HepG2 (cell line): ENCODE measurements at regions not wholly inside any gene's neighbourhood (a gene's known extent, or its start where the extent isn't known, plus 50 kb on each side); places are given as distances from the start of the nearest gene placed in this dataset.

Source experiments
- ATF1 ChIP-seq: IDR thresholded peaks from 2 replicates; pipeline ENCODE4 v1.6.1; 2016; ENCODE audit warnings: mild to moderate bottlenecking, control low read depth
- BHLHE40 ChIP-seq: IDR thresholded peaks from 2 replicates; pipeline ENCODE4 v1.6.1; 2011; ENCODE audit warnings: low read length, improper control_type of control experiment
- CBX5 ChIP-seq: sonication (generic); formaldehyde crosslinking; IDR thresholded peaks from 2 replicates; pipeline ENCODE4 v1.4.0; 2020; ENCODE audit warnings: missing genetic modification reagents, borderline replicate concordance
- CHD4 ChIP-seq: fragments of 200-600 bp; sonication (generic); IDR thresholded peaks from 2 replicates; pipeline ENCODE4 v1.7.0; 2017; ENCODE audit warnings: mild to moderate bottlenecking, low read length, borderline replicate concordance
- CREM ChIP-seq, 2 experiments: sonication (generic) in 1 of 2; formaldehyde crosslinking in 1 of 2; IDR thresholded peaks; 2 replicates each; pipeline versions ENCODE4 v1.4.0 to v1.6.1; 2016 to 2020; ENCODE audit warnings: antibody characterized with exemption in 1 of 2, mild to moderate bottlenecking in 1 of 2, missing genetic modification reagents in 1 of 2
- HNRNPL ChIP-seq: fragments of 200-400 bp; formaldehyde crosslinking; IDR thresholded peaks from 2 replicates; pipeline ENCODE4 v1.6.1; 2017; ENCODE audit warnings: mild to moderate bottlenecking, low read depth, low read length
- MATR3 ChIP-seq: sonication (generic); formaldehyde crosslinking; IDR thresholded peaks from 2 replicates; pipeline ENCODE4 v1.4.0; 2020; ENCODE audit warnings: missing genetic modification reagents
- MEIS1 ChIP-seq: sonication (generic); formaldehyde crosslinking; IDR thresholded peaks from 2 replicates; pipeline ENCODE4 v1.9.0; 2021; ENCODE audit warnings: mild to moderate bottlenecking, missing genetic modification reagents, moderate library complexity, borderline replicate concordance
- POLR2A ChIP-seq, 2 experiments: IDR thresholded peaks; 2 replicates each; pipeline ENCODE4 v1.6.1; 2011; ENCODE audit warnings: low read depth in 2 of 2, low read length in 2 of 2, mild to moderate bottlenecking in 1 of 2, moderate library complexity in 1 of 2; ENCODE audit not compliant: insufficient read depth in 1 of 2
- TAF1 ChIP-seq: sonication (generic); formaldehyde crosslinking; IDR thresholded peaks from 2 replicates; pipeline ENCODE4 v1.4.0; 2020; ENCODE audit warnings: missing genetic modification reagents
- ZNF331 ChIP-seq: sonication (generic); formaldehyde crosslinking; IDR thresholded peaks from 2 replicates; pipeline ENCODE4 v1.4.0; 2020; ENCODE audit warnings: missing genetic modification reagents
- ZNF383 ChIP-seq: sonication (generic); formaldehyde crosslinking; IDR thresholded peaks from 2 replicates; pipeline ENCODE4 v1.4.0; 2020; ENCODE audit warnings: missing genetic modification reagents, mild to moderate bottlenecking, borderline replicate concordance
- TF ChIP-seq, protein P1 (sequence below): sonication (generic); formaldehyde crosslinking; IDR thresholded peaks from 2 replicates; pipeline ENCODE4 v1.8.0; 2022; ENCODE audit warnings: missing genetic modification reagents, mild to moderate bottlenecking, borderline replicate concordance
- TF ChIP-seq, protein P2 (sequence below): sonication (generic); formaldehyde crosslinking; IDR thresholded peaks from 2 replicates; pipeline ENCODE4 v1.5.0; 2020; ENCODE audit warnings: mild to moderate bottlenecking, missing genetic modification reagents, moderate library complexity

DNA sequence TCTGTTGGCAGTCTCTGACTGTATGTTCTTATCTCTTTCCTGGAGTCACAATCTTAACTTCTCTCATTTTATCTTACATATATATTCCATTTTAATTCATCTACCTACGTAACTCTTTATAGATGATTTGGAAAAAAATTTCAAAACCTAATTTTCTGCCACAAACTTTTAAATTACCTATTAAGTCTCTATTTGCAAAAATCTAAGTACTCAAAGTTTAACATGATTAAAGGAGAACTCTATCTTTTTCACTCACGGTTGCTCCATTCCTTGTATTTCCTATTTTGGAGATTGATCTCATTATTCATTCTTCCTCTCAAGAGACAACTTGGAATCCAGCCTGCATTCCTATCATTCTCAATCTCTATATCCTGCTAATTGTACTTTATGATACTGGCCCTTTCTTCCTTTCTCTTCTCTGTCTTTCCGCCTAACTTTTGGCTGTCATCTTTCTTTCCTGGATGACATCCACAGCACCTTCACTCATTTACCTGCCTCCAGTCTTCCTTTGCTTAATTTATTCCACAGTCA, 1071.1 kb upstream of the CITED2 start:
- TF ChIP-seq CREM (IDR thresholded peaks at IDR 0.05), result no peak
- TF ChIP-seq CREM (CRISPR knock-in tag; IDR thresholded peaks at IDR 0.05), result no peak
- no peak for TF ChIP-seq CHD4
- no peak for TF ChIP-seq ZNF331 (CRISPR knock-in tag)
- no peak for TF ChIP-seq BHLHE40
- TF ChIP-seq MEIS1, result no peak
- no peak for TF ChIP-seq HNRNPL
- TF ChIP-seq ZNF383 (CRISPR knock-in tag), result no peak
- TF ChIP-seq MATR3, result no peak
- TF ChIP-seq, protein P1, sequence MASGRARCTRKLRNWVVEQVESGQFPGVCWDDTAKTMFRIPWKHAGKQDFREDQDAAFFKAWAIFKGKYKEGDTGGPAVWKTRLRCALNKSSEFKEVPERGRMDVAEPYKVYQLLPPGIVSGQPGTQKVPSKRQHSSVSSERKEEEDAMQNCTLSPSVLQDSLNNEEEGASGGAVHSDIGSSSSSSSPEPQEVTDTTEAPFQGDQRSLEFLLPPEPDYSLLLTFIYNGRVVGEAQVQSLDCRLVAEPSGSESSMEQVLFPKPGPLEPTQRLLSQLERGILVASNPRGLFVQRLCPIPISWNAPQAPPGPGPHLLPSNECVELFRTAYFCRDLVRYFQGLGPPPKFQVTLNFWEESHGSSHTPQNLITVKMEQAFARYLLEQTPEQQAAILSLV (CRISPR knock-in tag), result no peak
- TF ChIP-seq POLR2A (IDR thresholded peaks at IDR 0.05; ENCODE audit: insufficient read depth in 1 of 2, low read depth in 2 of 2, low read length in 2 of 2), result no peak
- TF ChIP-seq, protein P2, sequence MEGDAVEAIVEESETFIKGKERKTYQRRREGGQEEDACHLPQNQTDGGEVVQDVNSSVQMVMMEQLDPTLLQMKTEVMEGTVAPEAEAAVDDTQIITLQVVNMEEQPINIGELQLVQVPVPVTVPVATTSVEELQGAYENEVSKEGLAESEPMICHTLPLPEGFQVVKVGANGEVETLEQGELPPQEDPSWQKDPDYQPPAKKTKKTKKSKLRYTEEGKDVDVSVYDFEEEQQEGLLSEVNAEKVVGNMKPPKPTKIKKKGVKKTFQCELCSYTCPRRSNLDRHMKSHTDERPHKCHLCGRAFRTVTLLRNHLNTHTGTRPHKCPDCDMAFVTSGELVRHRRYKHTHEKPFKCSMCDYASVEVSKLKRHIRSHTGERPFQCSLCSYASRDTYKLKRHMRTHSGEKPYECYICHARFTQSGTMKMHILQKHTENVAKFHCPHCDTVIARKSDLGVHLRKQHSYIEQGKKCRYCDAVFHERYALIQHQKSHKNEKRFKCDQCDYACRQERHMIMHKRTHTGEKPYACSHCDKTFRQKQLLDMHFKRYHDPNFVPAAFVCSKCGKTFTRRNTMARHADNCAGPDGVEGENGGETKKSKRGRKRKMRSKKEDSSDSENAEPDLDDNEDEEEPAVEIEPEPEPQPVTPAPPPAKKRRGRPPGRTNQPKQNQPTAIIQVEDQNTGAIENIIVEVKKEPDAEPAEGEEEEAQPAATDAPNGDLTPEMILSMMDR, result no peak
- no peak for TF ChIP-seq ATF1 (CRISPR knock-in tag)
- no peak for TF ChIP-seq CBX5 (CRISPR knock-in tag)
- no peak for TF ChIP-seq TAF1
